Glutamatergic neuron (in vitro differentiated cells): ENCODE measurements at regions not wholly inside any gene's neighbourhood (a gene's known extent, or its start where the extent isn't known, plus 50 kb on each side); places are given as distances from the start of the nearest gene placed in this dataset.

Experiments used
- DNase-seq: peaks from one replicate; pipeline ENCODE4 v3.0.0; 2022
- H3K27ac Mint-ChIP-seq: one replicate; pipeline ENCODE4 v1.8.0; 2020; ENCODE audit warnings: mild to moderate bottlenecking, mixed read lengths, inconsistent platforms; ENCODE audit not compliant: unreplicated experiment
- H3K27me3 Mint-ChIP-seq: one replicate; pipeline ENCODE4 v1.8.0; 2020; ENCODE audit warnings: mild to moderate bottlenecking, moderate library complexity, mixed read lengths, inconsistent platforms; ENCODE audit not compliant: unreplicated experiment
- H3K36me3 Mint-ChIP-seq: one replicate; pipeline ENCODE4 v1.8.0; 2020; ENCODE audit warnings: mild to moderate bottlenecking, mixed read lengths, inconsistent platforms; ENCODE audit not compliant: unreplicated experiment
- H3K4me1 Mint-ChIP-seq: one replicate; pipeline ENCODE4 v1.8.0; 2020; ENCODE audit warnings: mild to moderate bottlenecking, low read depth, mixed read lengths, inconsistent platforms; ENCODE audit not compliant: unreplicated experiment
- H3K4me3 Mint-ChIP-seq: one replicate; pipeline ENCODE4 v1.8.0; 2020; ENCODE audit warnings: mild to moderate bottlenecking, mixed read lengths, inconsistent platforms; ENCODE audit not compliant: unreplicated experiment
- H3K9me3 Mint-ChIP-seq: one replicate; pipeline ENCODE4 v1.8.0; 2020; ENCODE audit warnings: mild to moderate bottlenecking, moderate library complexity, mixed read lengths, inconsistent platforms; ENCODE audit not compliant: unreplicated experiment
- TF ChIP-seq, protein P1 (sequence below): fragments of 200-600 bp; sonication (generic); IDR thresholded peaks from one replicate; pipeline ENCODE4 v1.5.0; 2021; ENCODE audit not compliant: partially characterized antibody, unreplicated experiment

DNA sequence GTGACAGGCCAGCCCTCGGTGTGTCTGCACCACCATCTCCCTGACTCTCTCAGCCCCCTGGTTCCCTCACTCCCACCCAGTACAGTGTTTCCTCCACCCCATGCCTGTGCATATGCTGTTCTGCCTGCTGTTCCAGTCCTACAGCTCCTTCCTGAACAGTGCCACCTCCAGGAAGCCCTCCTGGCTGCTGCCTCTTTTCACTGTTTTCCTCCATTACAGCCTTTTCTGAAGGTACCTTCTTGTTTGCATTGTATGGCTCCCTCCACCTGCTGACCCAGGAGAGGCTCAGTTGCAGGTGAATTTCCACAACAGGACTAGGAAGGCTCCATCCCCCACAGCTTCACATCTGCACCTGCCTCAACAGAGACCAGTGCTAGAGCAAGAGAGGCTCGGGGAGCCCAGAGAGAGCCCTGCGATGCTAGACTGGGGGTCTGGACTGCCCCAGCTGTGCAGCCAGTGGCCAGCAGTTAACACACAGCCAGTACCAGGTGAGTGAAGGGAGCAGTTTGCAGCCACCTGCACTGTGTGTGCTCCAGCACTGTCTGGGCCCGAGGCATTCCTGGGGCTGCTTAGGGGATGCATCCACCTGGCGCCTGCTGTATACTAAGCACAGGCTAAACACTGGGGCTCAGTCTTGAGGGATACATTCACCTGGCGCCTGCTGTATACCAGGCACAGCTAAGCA lies 92.0 kb downstream of the ADRA2C start:
- TF ChIP-seq, protein P1, sequence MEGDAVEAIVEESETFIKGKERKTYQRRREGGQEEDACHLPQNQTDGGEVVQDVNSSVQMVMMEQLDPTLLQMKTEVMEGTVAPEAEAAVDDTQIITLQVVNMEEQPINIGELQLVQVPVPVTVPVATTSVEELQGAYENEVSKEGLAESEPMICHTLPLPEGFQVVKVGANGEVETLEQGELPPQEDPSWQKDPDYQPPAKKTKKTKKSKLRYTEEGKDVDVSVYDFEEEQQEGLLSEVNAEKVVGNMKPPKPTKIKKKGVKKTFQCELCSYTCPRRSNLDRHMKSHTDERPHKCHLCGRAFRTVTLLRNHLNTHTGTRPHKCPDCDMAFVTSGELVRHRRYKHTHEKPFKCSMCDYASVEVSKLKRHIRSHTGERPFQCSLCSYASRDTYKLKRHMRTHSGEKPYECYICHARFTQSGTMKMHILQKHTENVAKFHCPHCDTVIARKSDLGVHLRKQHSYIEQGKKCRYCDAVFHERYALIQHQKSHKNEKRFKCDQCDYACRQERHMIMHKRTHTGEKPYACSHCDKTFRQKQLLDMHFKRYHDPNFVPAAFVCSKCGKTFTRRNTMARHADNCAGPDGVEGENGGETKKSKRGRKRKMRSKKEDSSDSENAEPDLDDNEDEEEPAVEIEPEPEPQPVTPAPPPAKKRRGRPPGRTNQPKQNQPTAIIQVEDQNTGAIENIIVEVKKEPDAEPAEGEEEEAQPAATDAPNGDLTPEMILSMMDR: no peak
- DNase-seq: no peak
- H3K4me3 Mint-ChIP-seq: no peak overlapping the region
- peaks cover 11% of the 10 kb centered on the region for H3K27me3 Mint-ChIP-seq
- no peaks in the 10 kb centered on the region for H3K36me3 Mint-ChIP-seq
- peaks cover 5% of the 10 kb centered on the region for H3K4me1 Mint-ChIP-seq
- H3K27ac Mint-ChIP-seq: no peak overlapping the region
- H3K9me3 Mint-ChIP-seq: peaks cover 2% of the 10 kb centered on the region

DNA sequence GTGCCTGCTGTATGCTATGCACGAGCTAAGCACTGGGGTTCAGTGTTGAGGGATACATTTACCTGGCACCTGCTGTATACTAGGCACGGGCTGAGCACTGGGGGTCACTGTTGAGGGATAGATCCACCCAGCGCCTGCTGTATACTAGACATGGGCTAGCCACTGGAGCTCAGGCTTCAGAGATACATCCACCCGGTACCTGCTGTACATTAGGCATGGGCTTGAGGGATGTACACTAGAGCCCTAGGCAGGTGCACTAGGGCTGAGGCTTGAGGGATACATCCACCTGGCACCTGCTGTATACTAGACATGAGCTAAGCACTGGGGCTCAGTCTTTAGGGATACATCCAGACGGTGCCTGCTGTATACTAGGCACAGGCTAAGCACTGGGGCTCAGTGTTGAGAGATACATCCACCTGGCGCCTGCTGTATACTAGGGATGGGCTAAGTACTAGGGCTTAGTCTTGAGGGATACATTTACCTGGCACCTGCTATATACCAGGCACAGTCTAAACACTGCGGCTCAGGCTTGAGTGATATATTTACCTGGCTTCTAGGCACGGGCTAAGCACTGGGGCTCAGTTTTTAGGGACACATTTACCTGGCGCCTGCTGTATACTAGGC lies 92.7 kb downstream of the ADRA2C start:
- peaks cover 5% of the 10 kb centered on the region for H3K4me1 Mint-ChIP-seq
- peaks cover 2% of the 10 kb centered on the region for H3K9me3 Mint-ChIP-seq
- H3K36me3 Mint-ChIP-seq: no peaks in the 10 kb centered on the region
- no peak overlapping the region for H3K4me3 Mint-ChIP-seq
- peaks cover 9% of the 10 kb centered on the region for H3K27me3 Mint-ChIP-seq
- TF ChIP-seq, protein P1: no peak
- DNase-seq: no peak
- H3K27ac Mint-ChIP-seq: no peak overlapping the region

DNA sequence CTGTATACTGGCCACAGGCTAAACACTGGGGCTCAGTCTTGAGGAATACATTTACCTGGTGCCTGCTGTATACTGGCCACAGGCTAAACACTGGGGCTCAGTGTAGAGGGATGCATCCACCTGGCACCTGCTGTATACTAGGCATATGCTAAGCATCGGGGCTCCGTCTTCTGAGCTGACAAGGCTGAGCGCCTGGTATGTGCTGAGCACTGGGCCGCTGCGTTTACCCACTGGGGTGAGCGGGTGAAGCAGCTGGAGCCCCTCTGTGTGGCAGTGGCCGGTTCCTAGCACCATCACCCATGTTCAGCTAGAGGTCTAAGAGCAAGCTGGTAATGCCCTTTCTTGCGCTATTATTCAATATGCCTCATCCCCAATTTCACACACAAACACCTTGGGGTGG lies 93.4 kb downstream of the ADRA2C start:
- DNase-seq: no peak
- H3K4me3 Mint-ChIP-seq: no peak overlapping the region
- H3K4me1 Mint-ChIP-seq: peaks cover 5% of the 10 kb centered on the region
- H3K27me3 Mint-ChIP-seq: peaks cover 7% of the 10 kb centered on the region
- no peaks in the 10 kb centered on the region for H3K9me3 Mint-ChIP-seq
- H3K36me3 Mint-ChIP-seq: no peaks in the 10 kb centered on the region
- H3K27ac Mint-ChIP-seq: no peak overlapping the region
- TF ChIP-seq, protein P1: no peak

DNA sequence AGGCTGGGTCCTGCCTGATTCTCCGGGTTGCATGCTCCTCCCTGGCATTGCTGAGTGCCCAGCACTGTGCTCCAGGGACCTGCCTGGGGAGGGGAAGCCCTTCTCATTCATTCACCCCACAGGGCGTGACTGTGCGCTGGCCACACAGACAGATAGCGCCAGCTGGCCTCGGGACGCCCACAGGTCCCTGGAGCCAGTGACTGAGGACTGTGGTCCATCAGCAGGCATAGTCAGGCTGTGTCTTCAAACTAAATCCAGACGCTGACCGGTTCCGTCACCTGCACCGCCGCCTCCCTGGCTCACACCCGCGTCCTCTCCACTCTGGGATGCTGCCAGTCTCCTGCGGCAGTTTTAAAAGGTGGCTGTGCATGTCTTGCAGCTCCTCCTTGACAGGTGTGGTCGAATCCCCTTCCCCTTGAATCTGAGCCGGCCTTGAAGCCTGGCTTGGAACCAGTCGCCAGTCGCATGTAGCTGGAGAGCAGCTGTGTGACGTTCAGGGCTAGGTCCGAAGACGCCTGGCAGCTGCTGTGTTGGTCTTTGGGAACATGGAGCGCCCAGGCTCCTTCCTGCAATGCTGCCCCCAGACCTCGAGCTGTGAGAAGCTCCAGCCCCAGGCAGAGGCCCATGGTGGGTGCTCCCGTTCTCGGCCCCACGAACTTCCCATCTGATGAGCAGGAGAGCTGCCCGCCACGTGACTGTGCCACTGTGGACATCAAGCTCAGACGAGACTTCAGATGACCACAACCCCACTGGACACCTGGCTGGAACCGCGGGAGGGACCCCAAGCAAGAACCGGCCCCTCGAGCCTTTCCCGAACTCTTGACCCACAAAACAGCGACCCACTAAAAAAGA lies 94.1 kb downstream of the ADRA2C start:
- peaks cover 7% of the 10 kb centered on the region for H3K27me3 Mint-ChIP-seq
- H3K4me3 Mint-ChIP-seq: no peak overlapping the region
- no peaks in the 10 kb centered on the region for H3K9me3 Mint-ChIP-seq
- peaks cover 5% of the 10 kb centered on the region for H3K4me1 Mint-ChIP-seq
- no peaks in the 10 kb centered on the region for H3K36me3 Mint-ChIP-seq
- DNase-seq: no peak
- H3K27ac Mint-ChIP-seq: no peak overlapping the region
- TF ChIP-seq, protein P1: no peak
